GM19193 (cell line): ENCODE measurements at regions not wholly inside any gene's neighbourhood (a gene's known extent, or its start where the extent isn't known, plus 50 kb on each side); places are given as distances from the start of the nearest gene placed in this dataset.

Experiments
- POLR2A ChIP-seq: IDR thresholded peaks from 4 replicates; pipeline ENCODE4 v1.6.1; 2011; ENCODE audit not compliant: insufficient read depth, insufficient read length; ENCODE audit errors: extremely low read depth

DNA sequence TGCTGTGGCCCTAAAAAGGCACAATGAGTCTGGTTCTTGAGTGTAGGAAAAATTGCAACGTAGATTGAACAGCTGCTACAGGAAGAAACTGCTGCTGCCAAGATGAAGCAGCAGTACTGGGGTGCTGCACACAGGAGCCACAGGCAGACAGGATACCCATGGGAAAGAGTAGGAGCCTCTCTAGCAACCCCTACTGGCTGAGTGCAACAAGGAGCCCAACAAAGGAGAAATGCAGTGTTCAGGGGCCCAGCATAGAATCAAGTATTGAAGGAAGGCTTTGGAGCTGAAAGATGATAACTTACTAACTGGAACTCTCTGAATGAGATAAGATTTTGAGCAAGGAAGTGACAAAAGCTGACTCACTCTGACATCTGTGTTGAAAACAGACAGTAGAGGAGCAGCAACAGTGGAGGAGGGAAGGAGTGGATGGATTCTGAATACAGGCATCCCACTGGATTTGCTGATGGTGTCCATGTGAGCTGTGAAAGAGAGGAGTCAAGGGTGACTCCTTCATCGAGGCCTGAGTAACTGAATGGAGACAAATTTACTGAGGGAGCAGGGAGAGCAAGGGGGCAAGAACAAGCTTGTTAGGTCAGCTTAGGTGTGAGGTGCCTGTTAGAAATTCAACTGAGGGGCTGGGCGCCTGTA is 534.7 kb upstream of the JARID2 start:
- no peak for TF ChIP-seq POLR2A

DNA sequence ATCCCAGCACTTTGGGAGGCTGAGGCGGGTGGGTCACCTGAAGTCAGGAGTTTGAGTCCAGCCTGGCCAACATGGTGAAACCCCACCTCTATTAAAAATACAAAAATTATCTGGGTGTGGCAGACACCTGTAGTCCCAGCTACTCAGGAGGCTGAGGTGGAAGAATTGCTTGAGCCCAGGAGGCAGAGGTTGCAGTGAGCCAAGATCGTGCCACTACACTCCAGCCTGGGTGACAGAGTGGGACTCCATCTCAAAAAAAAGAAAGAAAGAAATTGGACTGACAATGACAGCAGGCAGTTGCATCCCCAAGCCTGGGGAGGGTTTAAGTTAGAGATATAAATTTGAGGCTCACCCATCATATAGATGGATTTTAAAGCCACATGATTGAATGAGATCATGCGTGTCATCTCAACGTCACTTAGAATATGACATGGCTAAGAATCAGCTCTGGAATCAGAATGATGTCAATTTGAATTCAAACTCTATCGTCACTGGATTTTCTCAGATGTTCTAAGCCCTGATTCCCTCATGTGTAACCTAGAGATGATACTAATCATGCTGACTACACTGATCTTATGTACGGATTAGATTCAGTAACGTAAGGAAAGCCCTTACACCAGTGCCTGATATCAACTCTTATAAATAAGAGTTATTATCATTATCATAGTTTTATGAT is 534.0 kb upstream of the JARID2 start:
- no peak for TF ChIP-seq POLR2A

DNA sequence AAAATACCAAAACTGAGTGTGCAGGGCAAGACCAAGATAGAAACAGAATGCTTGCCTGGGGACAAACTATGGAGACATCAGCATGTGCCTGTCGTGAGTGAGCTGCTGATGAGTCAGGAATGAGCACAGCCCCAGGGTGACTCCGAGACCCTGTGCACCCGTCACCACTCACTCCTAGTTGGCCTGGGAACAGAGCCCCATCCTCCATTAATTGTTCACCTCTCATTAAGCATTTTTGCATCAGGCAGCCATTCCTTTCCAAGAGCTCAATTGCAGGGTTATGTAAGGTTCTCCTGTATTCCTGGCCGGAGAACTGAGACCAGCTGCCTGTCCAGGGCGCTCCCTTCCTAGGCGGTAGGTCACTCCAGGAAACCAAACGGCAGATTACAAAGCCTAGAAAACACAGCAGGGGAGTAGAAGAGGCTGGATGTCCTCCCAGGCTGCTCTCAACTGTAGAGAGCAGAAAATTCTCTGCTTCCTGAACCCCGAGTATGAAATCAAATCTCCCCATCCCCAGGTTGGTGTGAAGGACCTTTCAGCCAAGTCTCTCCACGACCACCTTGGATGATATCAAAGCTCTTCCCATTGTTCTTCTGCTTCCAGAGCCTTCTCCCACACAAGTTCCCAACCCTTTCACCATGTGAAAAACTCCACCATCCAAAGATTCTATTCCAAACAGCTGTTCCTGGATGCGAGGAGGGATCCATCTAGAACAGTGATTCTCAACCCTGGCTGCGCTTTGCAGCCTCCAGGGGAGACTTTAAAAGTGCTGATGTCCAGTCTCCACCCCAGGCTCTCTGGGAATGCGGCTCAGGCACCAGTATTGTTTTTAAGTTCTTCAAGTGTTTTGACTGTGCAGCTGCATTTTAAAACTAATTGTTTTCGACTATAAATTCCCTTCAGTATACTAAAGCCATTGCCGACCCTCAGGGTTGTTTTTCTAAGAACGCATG is 532.6 kb upstream of the JARID2 start:
- no peak for TF ChIP-seq POLR2A

DNA sequence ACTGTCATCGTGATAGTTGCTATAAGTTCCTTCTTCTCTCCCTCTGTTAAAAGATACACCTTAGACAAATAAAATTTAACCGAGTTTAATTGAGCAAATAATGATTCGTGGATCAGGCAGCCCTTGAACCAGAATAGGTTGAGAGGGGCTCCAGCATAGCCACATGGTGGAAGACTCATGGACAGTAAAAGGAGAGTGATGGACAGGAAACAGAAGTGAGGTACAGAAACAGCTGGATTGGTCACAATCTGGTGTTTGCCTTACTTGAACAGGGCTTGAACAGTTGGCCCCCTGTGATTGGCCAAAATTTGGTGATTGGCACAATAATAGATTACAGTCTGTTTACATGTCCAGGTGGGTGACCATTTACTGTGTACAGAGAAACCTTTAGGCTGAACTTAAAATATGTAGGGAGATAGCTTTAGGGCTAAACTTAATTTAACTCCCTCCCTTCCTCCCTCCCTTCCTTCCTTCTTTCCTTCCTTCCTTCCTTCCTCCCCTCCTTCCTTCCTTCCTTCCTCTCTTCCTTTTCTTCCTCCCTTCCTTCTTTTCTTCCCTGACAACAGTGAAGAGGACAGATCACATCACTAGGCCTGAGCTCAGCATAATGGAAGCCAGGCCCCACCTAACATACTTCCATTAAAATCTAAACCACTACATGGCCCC is 531.8 kb upstream of the JARID2 start:
- no peak for TF ChIP-seq POLR2A

DNA sequence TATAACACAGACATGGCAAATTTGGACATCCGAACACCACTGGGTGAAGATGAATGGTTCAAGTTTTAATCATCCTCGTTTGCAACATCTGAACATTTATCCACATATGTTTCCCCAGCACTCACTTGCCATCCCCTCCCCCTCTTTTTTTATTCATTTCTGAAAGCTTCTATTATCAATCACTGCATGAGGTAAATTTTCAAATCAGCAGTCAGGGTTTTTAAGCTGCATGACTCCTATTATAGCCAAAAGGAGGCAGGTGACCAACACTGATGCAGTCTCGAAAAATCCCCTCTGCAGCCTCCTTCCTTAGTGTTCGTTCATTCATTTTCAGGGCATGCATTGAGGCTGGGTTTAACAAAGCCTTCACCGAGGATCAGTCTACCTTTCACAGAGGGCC is 530.8 kb upstream of the JARID2 start:
- TF ChIP-seq POLR2A = no peak

DNA sequence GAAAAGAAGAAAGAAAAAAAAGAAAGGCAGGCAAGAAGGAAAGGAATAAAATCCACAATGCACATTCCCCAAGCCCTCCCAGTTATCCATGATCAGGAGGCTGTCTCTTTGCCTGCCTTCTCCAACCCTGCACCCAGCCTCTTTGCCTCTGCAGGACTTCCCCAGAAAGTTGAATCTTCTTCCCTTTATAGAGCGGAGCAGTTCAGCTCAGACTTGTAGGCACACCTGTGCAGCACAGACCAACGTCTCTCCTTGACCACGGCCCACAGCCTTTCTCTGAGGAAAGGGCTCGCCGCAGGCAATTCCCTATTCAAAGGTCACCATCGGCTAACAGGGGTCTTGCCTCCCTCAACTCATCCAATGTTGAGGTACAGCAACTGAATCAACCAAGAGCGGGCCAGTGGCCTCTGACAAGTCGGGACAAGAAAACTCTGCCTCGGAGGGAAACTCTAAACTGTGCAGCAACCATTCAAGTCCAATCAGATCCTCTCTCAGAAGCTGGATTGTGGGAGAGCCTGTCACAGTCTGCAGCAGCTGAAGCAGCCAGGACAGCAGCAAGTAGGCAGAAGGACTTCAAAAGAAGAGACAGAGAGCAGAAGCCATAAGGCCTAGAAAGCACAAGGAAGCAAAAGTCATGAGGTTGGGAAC is 529.2 kb upstream of the JARID2 start:
- no peak for TF ChIP-seq POLR2A

DNA sequence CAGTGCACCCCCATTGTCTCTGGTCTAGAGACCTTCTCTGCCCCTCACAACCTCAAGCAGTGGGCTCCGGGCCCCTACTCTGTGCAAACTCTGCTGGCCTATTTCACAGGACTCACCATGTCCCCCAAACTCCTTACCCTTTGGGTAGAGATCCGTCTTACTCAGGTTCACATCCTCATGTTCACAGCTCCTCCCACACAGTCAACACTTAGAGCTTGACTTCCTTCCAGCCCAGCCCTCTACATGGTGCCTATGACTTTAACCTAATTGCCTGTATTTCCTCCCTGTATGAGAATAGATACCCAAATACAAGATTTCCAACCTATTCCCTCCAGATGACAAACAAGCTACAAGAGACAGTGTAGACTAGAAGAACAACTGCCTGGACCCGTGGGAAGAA is 528.6 kb upstream of the JARID2 start:
- no peak for TF ChIP-seq POLR2A

DNA sequence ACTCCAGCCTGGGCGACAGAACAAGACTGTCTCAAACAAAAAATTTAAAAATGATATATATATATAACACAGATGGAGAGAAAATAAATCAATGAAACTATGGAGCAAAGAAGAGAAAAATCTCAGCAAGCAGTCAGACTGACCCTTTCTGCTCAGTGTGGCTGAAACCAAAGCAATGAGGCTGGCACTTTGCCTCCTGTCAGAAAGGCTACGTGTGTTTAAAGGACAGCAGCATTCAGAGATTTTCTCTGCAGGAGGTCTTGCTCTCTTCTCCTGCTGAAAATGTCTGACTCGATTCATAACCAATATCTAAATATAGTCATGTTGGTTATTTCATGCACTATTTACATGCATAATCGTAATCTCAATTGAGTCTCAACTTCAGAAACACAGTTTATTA is 527.0 kb upstream of the JARID2 start:
- no peak for TF ChIP-seq POLR2A

DNA sequence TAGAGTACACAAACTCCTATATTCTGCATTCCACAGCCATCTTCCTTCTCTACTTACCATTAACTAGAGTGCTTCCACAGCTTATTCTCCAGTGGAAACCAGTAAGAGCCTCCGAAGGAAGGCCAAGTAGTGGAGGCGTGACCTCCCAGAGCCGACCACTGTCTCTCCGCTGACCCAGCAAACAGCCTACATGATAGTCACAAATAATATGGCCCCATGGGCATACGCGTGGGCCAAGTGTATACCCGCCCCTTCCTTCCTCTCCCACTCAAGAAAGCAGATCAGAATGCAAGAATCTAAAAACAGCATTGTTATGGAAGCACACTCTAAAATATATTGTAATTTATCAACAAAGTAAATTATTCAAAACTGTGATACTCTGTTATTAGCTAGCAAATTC is 526.6 kb upstream of the JARID2 start:
- TF ChIP-seq POLR2A = no peak

DNA sequence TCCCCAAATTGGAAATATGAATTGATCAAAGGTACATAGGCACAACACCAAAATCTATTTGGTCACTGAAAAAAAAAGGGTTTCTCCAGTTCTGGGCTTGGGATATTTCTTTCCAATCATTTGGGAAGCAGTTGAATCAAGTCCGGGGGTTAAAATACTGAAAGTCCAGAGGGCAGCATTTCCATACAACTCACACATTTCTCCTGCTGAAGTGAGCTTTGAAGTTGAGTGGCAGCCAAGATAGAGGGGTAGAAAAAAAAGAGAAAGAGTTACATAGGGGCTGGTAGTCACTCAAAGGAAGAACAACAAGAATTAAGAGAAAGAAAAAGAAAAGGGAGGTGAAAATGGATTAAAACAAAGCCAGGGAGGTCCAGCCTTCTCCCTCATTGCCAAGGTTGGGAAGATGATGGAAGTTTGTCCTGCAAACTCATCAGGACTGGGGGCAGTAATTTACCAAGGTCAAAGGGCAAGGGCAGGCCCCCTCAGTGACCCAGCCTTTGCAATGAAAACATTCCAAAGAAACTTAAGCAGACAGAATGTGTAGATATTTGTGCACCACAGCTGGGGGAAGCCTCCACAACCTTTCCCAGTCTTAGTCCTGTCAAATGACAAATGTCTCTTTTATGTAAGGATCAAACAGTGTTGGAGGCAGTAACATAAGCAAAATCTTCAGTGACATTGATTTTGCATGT is 525.3 kb upstream of the JARID2 start:
- TF ChIP-seq POLR2A = no peak

DNA sequence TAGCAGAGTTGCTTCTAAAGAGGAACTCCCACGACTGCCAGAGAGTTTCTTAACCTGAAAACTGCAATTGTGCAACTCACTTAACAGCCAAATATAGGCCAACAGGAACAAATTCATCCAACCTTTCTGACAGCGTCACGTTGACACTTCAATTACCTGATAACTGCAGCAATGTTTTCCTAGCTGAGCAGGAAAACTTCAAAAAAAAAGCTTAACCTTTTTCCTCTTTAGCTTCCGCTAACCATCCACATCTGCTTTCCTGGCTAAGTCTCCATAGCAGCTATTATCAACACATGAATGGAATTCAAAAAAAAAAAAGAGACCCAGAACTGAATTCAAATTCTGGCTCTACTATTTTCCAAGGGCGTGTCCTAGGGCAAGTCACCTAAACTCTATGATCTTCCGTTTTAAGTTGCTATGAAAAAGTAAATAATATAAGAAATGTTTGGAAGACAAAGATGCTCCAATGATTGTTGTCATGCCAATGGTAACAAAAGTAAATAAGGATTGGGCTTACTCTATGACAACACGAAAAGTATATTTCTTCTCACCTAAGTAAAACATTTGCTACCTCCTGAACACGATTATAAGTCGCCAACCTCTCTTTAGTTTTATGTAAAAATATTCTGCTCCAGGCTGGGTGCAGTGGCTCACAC is 524.6 kb upstream of the JARID2 start:
- no peak for TF ChIP-seq POLR2A

DNA sequence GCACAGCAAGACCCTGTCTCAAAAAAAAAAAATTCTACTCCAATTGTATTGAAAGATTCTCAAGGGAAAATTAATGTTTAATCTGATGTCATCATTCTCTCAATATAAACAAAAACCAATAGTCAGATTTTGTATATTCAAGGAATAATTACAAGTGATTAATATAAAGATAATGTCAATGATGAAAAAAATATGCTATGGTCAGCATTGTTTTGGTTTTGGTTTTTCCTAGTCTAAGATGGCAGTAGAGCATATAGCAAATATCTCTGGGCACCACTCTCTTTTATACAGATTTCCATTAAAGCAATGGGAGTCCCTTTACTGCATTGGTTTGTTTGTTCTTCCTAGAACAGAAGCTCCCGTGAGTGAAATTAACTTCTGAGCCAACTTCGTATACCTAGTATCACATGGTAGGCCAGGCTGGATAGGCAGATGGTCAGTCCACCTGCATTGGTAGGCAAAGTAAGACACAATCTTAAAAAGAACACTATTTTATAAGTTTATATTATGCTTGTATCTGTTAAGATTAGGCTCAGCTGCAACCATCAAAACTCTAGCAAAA is 523.8 kb upstream of the JARID2 start:
- TF ChIP-seq POLR2A = no peak

DNA sequence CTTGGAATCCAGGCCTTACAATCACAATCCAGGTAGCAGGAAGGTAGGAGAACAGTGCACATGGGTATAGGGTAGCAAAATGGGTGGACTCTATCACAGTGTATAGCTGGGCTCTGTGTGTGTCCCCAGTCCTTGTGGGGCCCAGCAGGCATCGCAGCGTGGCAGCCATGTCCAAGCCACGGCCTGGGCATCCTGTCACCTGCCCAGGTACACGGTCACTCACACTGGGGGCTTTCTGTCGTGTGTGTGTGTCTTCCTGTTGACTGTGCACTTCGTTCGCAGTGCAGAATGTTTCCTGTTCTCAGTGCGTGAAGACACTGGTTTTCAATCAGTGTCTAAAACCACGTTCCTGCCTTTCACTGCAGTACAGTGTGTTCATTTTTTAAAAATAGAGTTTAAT is 523.2 kb upstream of the JARID2 start:
- TF ChIP-seq POLR2A = no peak
